CD4-positive, alpha-beta T cell treated with Interleukin-1 beta for 1 hour (primary cell): ENCODE measurements at regions not wholly inside any gene's neighbourhood (a gene's known extent, or its start where the extent isn't known, plus 50 kb on each side); places are given as distances from the start of the nearest gene placed in this dataset.

Experiments
- DNase-seq, 2 donors: peaks; one replicate each; pipeline ENCODE4 v3.0.0-alpha.2; 2020 to 2022

GRCh38 chr16:26295625-26296304 is 604.0 kb downstream of the HS3ST4 start:
- no peak for DNase-seq

DNA sequence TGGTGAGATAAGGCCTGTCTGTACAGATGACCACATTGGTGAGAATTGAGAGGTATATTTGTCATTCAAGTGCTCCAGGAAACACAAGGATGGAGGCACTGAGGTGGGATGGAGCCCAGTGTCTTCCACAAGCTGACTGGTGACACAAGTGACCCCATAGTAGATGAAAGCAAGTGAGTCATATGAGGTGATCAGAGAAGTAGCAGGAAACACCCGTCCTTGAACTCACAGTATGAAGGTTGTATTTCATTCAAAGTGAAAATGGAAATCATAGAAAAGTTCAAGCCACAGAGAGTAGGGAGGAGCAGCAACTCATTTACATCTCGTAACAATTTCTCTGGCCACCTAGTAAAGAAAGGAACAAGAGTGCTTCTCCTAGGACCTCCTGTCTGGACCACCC is 609.8 kb downstream of the HS3ST4 start:
- DNase-seq: no peak

DNA sequence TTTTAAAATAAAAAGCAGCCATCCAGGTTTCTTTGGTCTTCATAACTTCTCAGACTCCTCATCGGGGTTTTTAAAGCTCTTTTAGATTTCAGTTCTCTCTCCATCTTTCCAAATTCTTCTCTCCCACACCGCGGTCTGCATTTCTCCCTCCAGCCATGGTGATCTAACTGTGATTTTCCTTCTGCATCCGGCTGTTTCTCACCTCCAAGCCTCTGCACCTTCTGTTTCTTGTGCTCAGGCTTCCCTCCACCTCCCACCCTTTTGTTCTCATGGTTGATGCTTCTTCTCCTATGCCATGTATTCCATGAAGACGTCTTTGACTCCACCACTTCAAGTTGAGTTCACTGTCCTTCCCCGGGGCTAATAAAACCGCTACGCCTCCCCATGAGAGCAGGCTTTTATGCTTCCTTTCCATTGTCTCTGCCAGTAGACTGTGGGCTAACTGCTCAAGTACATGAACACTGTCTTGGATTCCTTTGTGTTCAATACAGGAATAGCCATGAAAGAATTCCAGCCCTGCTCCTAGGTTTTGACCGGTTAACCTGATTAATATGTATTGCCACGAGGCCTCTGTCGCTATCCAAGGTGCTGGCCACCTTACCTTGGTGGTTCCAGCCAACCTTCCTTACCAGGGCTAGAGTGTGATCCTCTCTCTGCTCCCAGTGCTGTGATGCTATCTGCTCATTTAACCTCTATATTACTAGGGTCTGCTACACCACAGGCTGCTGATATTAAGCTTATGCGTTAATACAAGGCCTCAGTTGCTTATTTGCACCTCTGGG is 625.1 kb downstream of the HS3ST4 start:
- no peak for DNase-seq

GRCh38 chr16:26317885-26318284 is 626.1 kb downstream of the HS3ST4 start:
- no peak for DNase-seq

GRCh38 chr16:26330654-26331053 is 638.9 kb downstream of the HS3ST4 start:
- DNase-seq: no peak

DNA sequence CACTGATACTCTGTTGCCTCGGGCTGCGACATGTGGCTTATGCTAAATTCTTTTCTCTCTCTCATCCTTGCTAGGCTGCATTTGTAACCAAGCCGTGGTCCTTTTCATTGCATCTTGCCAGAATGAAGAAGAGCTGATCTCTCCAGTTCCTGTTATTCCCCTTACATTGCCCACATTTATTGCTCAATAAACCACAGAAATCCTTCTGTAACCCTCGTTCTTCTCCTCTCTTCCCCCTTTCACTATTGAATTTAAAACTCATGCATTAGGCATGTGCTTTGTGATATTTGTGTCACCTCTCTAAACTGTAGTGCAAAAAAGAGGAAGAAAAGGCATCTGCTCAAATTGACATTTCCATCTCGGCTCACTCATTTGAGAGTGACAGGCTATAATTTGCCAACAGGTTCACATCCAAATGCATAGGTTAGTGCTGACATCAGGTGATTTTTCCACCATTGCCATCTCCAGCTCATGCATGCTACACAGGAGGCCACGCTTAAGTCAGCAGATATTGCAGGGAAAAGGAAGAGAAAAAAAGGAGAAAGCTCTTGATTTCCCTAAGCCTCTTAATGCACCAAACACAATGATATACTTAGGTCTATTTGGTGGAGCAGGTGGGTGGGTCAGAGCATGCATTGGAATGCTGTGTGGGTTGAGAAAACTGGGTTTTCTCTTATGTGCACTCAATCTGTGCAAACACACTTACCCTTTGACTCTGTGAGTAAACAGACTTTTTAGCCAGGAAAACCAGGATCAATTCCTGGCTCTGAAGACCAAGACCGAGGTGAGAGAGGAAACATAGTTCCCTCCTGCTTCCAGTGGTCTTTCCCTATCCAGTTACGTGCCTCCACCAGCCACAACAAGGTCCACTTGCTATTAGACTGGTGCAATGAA is 642.7 kb downstream of the HS3ST4 start:
- DNase-seq: no peak

- no peak for DNase-seq
Observed at GRCh38 chr16:26335236-26335853, 643.6 kb downstream of the HS3ST4 start.

GRCh38 chr16:26342621-26343020 is 650.9 kb downstream of the HS3ST4 start:
- no peak for DNase-seq

DNA sequence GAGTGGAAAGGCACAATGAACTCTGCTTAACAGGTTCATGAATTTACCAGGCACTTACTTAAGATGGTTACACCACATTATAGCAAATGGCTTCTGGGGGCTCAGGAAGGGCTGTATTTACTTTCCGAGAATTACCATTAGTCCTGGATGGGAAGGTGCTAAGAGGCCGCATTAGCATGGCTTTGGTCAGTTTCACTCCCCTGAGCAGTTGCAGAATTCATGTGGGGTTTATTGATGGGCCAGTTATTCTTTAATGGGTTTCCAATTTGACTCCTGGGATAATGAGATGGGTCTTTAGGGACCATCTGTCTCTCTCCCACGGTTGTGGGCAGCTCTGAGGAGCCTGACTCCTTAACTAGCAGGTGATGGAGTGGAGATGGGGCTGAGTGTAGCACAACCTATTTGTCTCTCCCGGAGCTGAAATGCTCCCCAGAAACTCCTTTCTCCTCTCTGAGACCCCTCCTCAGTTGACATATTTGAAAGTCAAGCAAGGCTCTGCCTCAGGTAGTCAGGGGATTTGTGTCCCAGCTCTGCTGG is 652.5 kb downstream of the HS3ST4 start:
- DNase-seq: no peak

- no peak for DNase-seq
Observed at GRCh38 chr16:26344976-26345375, 653.2 kb downstream of the HS3ST4 start.

DNA sequence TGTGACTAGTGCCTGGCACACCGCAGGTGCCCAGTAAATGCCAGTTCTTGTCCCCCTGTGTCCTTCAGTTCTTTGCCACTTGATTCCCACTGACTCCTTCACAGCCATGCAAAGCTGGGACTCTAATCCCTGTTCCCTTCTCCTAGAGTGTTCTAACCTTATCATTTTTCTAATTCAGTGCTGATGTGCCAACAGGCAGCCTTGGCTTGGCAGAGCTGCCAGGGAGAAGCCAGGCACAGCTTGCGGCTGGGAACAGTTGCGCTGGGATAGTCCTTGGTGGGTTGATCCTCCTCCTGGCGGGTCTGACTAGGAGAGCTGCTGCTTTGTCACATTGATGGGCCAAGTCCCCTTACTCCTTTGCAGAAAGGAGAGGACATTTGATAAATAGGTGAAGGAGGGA is 654.2 kb downstream of the HS3ST4 start:
- DNase-seq: no peak

DNA sequence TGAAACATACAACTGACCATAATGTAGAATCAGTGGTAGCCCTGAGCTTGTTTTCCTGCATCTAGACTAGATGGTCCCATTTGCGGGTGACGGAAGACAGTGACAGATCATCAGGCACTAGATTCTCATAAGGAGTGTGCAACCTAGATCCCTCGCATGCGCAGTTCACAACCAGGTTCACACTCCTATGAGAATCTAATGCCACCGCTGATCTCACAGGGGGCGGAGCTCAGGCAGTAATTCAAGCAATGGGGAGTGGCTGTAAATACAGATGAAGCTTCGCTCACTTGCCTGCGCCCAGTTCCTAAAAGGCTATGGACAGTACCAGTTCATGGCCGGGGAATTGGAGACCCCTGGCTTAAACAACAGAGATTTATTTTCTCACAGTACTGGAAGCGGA is 656.3 kb downstream of the HS3ST4 start:
- DNase-seq: no peak

GRCh38 chr16:26360867-26361266 is 669.1 kb downstream of the HS3ST4 start:
- no peak for DNase-seq

DNA sequence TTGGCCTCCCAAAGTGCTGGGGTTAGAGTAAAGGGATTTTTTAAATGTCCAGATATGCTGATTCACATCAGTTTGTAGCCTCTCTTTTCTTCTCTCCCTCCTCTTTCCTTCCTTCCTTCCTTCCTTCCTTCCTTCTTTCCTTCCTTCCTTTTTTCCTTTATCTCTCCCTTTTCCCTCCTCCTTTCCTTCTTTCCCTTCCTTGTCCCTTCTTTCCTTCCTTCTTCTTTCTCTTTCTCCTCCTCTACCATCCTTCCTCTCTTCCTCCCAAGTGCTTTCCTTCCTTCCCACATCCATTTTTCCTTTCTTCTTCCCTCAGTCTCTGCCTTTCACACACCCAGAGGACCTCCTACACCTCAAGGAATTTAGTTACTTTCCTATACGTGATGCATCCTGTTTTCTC is 671.8 kb downstream of the HS3ST4 start:
- DNase-seq: no peak

- no peak for DNase-seq
Observed at GRCh38 chr16:26365161-26365940, 673.6 kb downstream of the HS3ST4 start.

DNA sequence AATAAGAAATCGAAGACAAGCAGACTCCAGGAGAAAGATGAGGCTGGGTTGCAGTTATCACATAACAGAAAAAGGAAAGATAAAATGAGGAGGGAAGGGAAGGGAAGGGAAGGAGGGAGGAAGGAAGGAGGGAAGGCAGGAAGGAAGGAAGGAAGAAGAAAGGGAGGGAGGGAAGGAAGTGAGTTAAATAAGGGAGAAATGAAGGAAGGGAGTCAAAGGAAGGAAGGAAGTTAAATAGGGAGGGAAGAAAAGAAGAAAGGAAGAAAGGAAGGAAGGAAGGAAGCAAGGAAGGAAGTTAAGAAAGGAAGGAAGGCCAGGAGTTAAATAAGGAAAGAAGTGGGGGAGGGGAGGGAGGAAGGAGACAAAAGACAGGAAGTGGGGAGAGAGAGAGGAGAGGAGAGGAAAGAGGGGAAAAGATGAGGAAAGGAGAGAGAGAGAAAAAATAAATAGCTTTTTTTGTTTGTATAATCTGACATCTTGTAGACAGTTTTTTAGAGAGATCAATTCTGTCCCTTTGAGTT is 679.6 kb downstream of the HS3ST4 start:
- no peak for DNase-seq

DNA sequence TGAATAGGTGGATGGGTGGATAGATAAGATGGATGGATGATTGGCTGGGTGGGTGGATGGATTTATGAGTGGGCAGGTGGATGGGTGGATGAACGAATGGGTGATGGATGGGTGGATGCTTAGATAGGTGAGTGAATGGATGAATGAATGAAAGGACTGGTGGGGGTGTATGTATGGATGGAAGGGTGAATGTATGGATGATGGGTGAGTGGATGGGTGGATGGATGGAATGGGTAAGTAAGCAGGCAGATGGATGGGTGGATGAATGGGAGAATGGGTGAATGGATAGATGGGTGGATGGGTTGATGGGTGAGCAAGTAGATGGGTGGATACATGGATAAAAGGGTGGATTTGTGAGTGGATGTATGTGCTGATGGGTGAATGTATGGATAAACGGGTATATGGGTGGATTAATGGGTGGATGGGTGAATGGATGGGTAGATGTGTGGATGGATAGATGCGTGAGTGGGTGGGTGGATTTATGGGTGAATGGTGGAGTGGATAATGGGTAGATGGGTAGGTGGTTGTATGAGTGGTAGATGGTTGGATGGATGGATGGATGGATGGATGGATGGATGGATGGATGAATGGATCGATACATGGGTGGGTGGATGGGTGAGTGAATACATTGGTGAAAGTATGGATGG is 682.6 kb downstream of the HS3ST4 start:
- no peak for DNase-seq

- no peak for DNase-seq
Observed at GRCh38 chr16:26382586-26382985, 684.1 kb upstream of the C16orf82 start.

DNA sequence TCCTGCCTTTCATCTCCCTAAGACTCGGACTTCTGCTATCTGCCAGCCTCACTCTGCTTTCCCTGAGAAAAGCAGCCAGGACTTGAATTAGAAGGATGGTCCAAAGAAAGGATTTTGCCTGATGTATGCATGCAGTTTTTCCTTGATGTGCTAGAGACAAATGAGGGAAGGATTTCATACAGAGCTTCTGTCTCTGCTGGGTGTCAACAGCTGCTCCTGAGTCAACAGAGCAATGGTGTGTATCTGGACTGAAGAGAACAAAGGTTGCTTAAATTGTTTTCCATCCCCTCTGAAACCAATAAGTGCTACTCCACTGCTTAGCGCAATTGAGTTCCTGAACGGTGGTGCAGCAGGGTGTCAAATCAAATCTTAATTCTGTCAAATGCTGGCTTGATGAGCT is 680.6 kb upstream of the C16orf82 start:
- DNase-seq: no peak

GRCh38 chr16:26391833-26392232 is 674.9 kb upstream of the C16orf82 start:
- DNase-seq: no peak

DNA sequence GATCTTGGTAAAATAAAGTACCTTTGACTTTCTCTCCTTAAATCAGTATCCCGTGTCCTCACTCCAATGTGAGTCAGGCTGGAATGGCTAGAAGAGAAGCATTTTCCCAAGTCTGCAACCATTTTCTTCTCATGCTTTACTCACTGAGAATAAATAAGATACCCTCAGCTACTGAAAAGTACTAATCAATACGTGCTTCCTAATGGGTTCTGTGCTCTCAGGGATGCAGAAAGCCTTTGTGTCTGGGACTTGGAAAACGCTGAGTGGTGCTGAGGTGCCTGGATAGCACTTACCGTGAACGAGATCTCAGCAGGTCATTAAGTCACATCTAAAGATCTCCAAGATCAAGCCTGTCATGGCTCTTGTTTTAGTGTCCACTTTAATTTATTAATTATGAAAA is 672.3 kb upstream of the C16orf82 start:
- DNase-seq: no peak
